HG03469 (cell line): ENCODE measurements at regions not wholly inside any gene's neighbourhood (a gene's known extent, or its start where the extent isn't known, plus 50 kb on each side); places are given as distances from the start of the nearest gene placed in this dataset.
"Not testable (repeated sequence)": the region's sequence is repeated elsewhere in the genome, so short reads cannot be mapped to it uniquely, and the experiment has no call there.

Experiments used
- ATAC-seq: cut with Tn5 transposase; IDR thresholded peaks from one replicate; pipeline ENCODE4 v1.9.1; 2021; ENCODE audit warnings: mild to moderate bottlenecking, moderate library complexity, moderate number of reproducible peaks; ENCODE audit not compliant: unreplicated experiment

- no peak for ATAC-seq
Measured at GRCh38 chr19:30267332-30267731, 104.9 kb upstream of the ZNF536 start.

GRCh38 chr19:30268601-30269000 lies 103.6 kb upstream of the ZNF536 start:
- ATAC-seq = no peak

- ATAC-seq = no peak
Measured at GRCh38 chr19:30269638-30270037, 102.5 kb upstream of the ZNF536 start.

GRCh38 chr19:30271816-30272215 lies 100.4 kb upstream of the ZNF536 start:
- ATAC-seq = no peak

- ATAC-seq = no peak
Measured at GRCh38 chr19:30272554-30272953, 99.6 kb upstream of the ZNF536 start.

GRCh38 chr19:30273184-30273583 lies 99.0 kb upstream of the ZNF536 start:
- ATAC-seq = no peak

- ATAC-seq = no peak
Measured at GRCh38 chr19:30274987-30275386, 97.2 kb upstream of the ZNF536 start.

GRCh38 chr19:30276011-30276882 lies 95.9 kb upstream of the ZNF536 start:
- no peak for ATAC-seq

GRCh38 chr19:30276883-30277280 lies 95.3 kb upstream of the ZNF536 start:
- ATAC-seq = no peak

GRCh38 chr19:30277941-30278881 lies 94.0 kb upstream of the ZNF536 start:
- ATAC-seq = no peak

GRCh38 chr19:30278882-30279254 lies 93.3 kb upstream of the ZNF536 start:
- ATAC-seq = no peak

GRCh38 chr19:30280018-30280417 lies 92.2 kb upstream of the ZNF536 start:
- no peak for ATAC-seq

- ATAC-seq = no peak
Measured at GRCh38 chr19:30281906-30282305, 90.3 kb upstream of the ZNF536 start.

- no peak for ATAC-seq
Measured at GRCh38 chr19:30283556-30283955, 88.6 kb upstream of the ZNF536 start.

GRCh38 chr19:30284209-30284608 lies 88.0 kb upstream of the ZNF536 start:
- no peak for ATAC-seq

- ATAC-seq = no peak
Measured at GRCh38 chr19:30284885-30285284, 87.3 kb upstream of the ZNF536 start.

- ATAC-seq = no peak
Measured at GRCh38 chr19:30286378-30286777, 85.8 kb upstream of the ZNF536 start.

- no peak for ATAC-seq
Measured at GRCh38 chr19:30287259-30287658, 84.9 kb upstream of the ZNF536 start.

GRCh38 chr19:30287973-30288372 lies 84.2 kb upstream of the ZNF536 start:
- ATAC-seq = no peak

- ATAC-seq = no peak
Measured at GRCh38 chr19:30288911-30289310, 83.3 kb upstream of the ZNF536 start.

- ATAC-seq = no peak
Measured at GRCh38 chr19:30289336-30289735, 82.8 kb upstream of the ZNF536 start.

GRCh38 chr19:30290805-30291204 lies 81.4 kb upstream of the ZNF536 start:
- not testable (repeated sequence) for ATAC-seq
